ENCODE measurements at regions not wholly inside any gene's neighbourhood (a gene's known extent, or its start where the extent isn't known, plus 50 kb on each side); places are given as distances from the start of the nearest gene placed in this dataset.
"Not testable (repeated sequence)": the region's sequence is repeated elsewhere in the genome, so short reads cannot be mapped to it uniquely, and the experiment has no call there.

- H3K36me3 ChIP-seq (ENCODE audit: insufficient read depth, low read length) = no peaks in the 10 kb centered on the region
- no peak overlapping the region for H3K9ac ChIP-seq (ENCODE audit: low read depth, low read length)
- H3K4me1 ChIP-seq (ENCODE audit: control insufficient read depth, insufficient read depth, low read length) = peaks cover 2% of the 10 kb centered on the region
- no peaks in the 10 kb centered on the region for H3K9me3 ChIP-seq (replicated peaks; ENCODE audit: low read length)
- no peak overlapping the region for H3K4me2 ChIP-seq (ENCODE audit: low read length)
- no peaks in the 10 kb centered on the region for H3K27me3 ChIP-seq (ENCODE audit: control insufficient read depth, insufficient read depth, low read length)
- H3K4me3 ChIP-seq (ENCODE audit: low read length) = no peak overlapping the region
Observed at GRCh38 chr3:90180096-90180495, 1072.7 kb downstream of the EPHA3 start.

- Histone ChIP-seq H3K27me3 (ENCODE audit: control insufficient read depth, insufficient read depth, low read length) (no peaks in the 10 kb centered on the region), H3K4me2 (ENCODE audit: low read length) (no peak overlapping the region), H3K4me3 (ENCODE audit: low read length) (no peak overlapping the region), H3K9me3 (replicated peaks; ENCODE audit: low read length) (no peaks in the 10 kb centered on the region), H3K9ac (ENCODE audit: low read depth, low read length) (no peak overlapping the region), H3K36me3 (ENCODE audit: insufficient read depth, low read length) (no peaks in the 10 kb centered on the region), H3K4me1 (ENCODE audit: control insufficient read depth, insufficient read depth, low read length) (peaks cover 2% of the 10 kb centered on the region)
Observed at GRCh38 chr3:90180543-90180942, 1073.1 kb downstream of the EPHA3 start.

- H3K27me3 ChIP-seq (ENCODE audit: control insufficient read depth, insufficient read depth, low read length); H3K4me1 ChIP-seq (ENCODE audit: control insufficient read depth, insufficient read depth, low read length): not testable (repeated sequence)
- H3K4me3 ChIP-seq (ENCODE audit: low read length) = peak overlapping the region; percentile 63
Observed at GRCh38 chr3:90182291-90182976, 1075.0 kb downstream of the EPHA3 start.

GRCh38 chr3:90184861-90185260 is 1077.4 kb downstream of the EPHA3 start:
- Histone ChIP-seq H3K4me1 (ENCODE audit: control insufficient read depth, insufficient read depth, low read length) (peaks cover 2% of the 10 kb centered on the region), H3K4me2 (ENCODE audit: low read length) (no peak overlapping the region), H3K9me3 (replicated peaks; ENCODE audit: low read length) (no peaks in the 10 kb centered on the region), H3K4me3 (ENCODE audit: low read length) (no peak overlapping the region), H3K9ac (ENCODE audit: low read depth, low read length) (no peak overlapping the region), H3K36me3 (ENCODE audit: insufficient read depth, low read length) (no peaks in the 10 kb centered on the region), H3K27me3 (ENCODE audit: control insufficient read depth, insufficient read depth, low read length) (no peaks in the 10 kb centered on the region)

More at GRCh38 chr3:90182291-90182976, 1075.0 kb downstream of the EPHA3 start:
- Histone ChIP-seq H3K9ac (ENCODE audit: low read depth, low read length) (peak overlapping the region; percentile 44), H3K4me2 (ENCODE audit: low read length) (peak overlapping the region; percentile 84)
- not testable (repeated sequence) for H3K9me3 ChIP-seq (replicated peaks; ENCODE audit: low read length); H3K36me3 ChIP-seq (ENCODE audit: insufficient read depth, low read length)

- H3K9ac ChIP-seq (ENCODE audit: low read depth, low read length); H3K4me2 ChIP-seq (ENCODE audit: low read length); H3K4me1 ChIP-seq (ENCODE audit: control insufficient read depth, insufficient read depth, low read length); H3K9me3 ChIP-seq (replicated peaks; ENCODE audit: low read length); H3K27me3 ChIP-seq (ENCODE audit: control insufficient read depth, insufficient read depth, low read length); H3K4me3 ChIP-seq (ENCODE audit: low read length); H3K36me3 ChIP-seq (ENCODE audit: insufficient read depth, low read length): not testable (repeated sequence)
Observed at GRCh38 chr3:90197383-90197782, 1090.0 kb downstream of the EPHA3 start.

GRCh38 chr3:90202931-90203330 is 1095.5 kb downstream of the EPHA3 start:
- H3K27me3 ChIP-seq (ENCODE audit: control insufficient read depth, insufficient read depth, low read length); H3K36me3 ChIP-seq (ENCODE audit: insufficient read depth, low read length); H3K4me3 ChIP-seq (ENCODE audit: low read length); H3K4me1 ChIP-seq (ENCODE audit: control insufficient read depth, insufficient read depth, low read length); H3K9ac ChIP-seq (ENCODE audit: low read depth, low read length); H3K4me2 ChIP-seq (ENCODE audit: low read length); H3K9me3 ChIP-seq (replicated peaks; ENCODE audit: low read length): not testable (repeated sequence)

- H3K27me3 ChIP-seq (ENCODE audit: control insufficient read depth, insufficient read depth, low read length) = not testable (repeated sequence)
Observed at GRCh38 chr3:90206482-90206881, 1099.1 kb downstream of the EPHA3 start.

GRCh38 chr3:90207353-90208097 is 1100.1 kb downstream of the EPHA3 start:
- not testable (repeated sequence) for H3K9me3 ChIP-seq (replicated peaks; ENCODE audit: low read length); H3K4me2 ChIP-seq (ENCODE audit: low read length)

More at GRCh38 chr3:90206482-90206881, 1099.1 kb downstream of the EPHA3 start:
- not testable (repeated sequence) for H3K4me2 ChIP-seq (ENCODE audit: low read length); H3K9ac ChIP-seq (ENCODE audit: low read depth, low read length); H3K4me1 ChIP-seq (ENCODE audit: control insufficient read depth, insufficient read depth, low read length); H3K9me3 ChIP-seq (replicated peaks; ENCODE audit: low read length); H3K4me3 ChIP-seq (ENCODE audit: low read length); H3K36me3 ChIP-seq (ENCODE audit: insufficient read depth, low read length)

GRCh38 chr3:90221900-90222299 is 1114.5 kb downstream of the EPHA3 start:
- Histone ChIP-seq H3K27me3 (ENCODE audit: control insufficient read depth, insufficient read depth, low read length) (no peaks in the 10 kb centered on the region), H3K4me3 (ENCODE audit: low read length) (no peak overlapping the region), H3K36me3 (ENCODE audit: insufficient read depth, low read length) (no peaks in the 10 kb centered on the region), H3K9ac (ENCODE audit: low read depth, low read length) (no peak overlapping the region), H3K4me2 (ENCODE audit: low read length) (no peak overlapping the region), H3K4me1 (ENCODE audit: control insufficient read depth, insufficient read depth, low read length) (no peaks in the 10 kb centered on the region), H3K9me3 (replicated peaks; ENCODE audit: low read length) (no peaks in the 10 kb centered on the region)

More at GRCh38 chr3:90207353-90208097, 1100.1 kb downstream of the EPHA3 start:
- not testable (repeated sequence) for H3K4me1 ChIP-seq (ENCODE audit: control insufficient read depth, insufficient read depth, low read length); H3K4me3 ChIP-seq (ENCODE audit: low read length); H3K27me3 ChIP-seq (ENCODE audit: control insufficient read depth, insufficient read depth, low read length); H3K36me3 ChIP-seq (ENCODE audit: insufficient read depth, low read length); H3K9ac ChIP-seq (ENCODE audit: low read depth, low read length)

- Histone ChIP-seq H3K36me3 (ENCODE audit: insufficient read depth, low read length) (no peaks in the 10 kb centered on the region), H3K4me2 (ENCODE audit: low read length) (no peak overlapping the region), H3K4me1 (ENCODE audit: control insufficient read depth, insufficient read depth, low read length) (no peaks in the 10 kb centered on the region), H3K9me3 (replicated peaks; ENCODE audit: low read length) (no peaks in the 10 kb centered on the region), H3K4me3 (ENCODE audit: low read length) (no peak overlapping the region), H3K9ac (ENCODE audit: low read depth, low read length) (no peak overlapping the region), H3K27me3 (ENCODE audit: control insufficient read depth, insufficient read depth, low read length) (no peaks in the 10 kb centered on the region)
Observed at GRCh38 chr3:90241481-90241880, 1134.1 kb downstream of the EPHA3 start.

- no peak overlapping the region for H3K4me2 ChIP-seq (ENCODE audit: low read length)
- no peaks in the 10 kb centered on the region for H3K36me3 ChIP-seq (ENCODE audit: insufficient read depth, low read length)
- H3K9ac ChIP-seq (ENCODE audit: low read depth, low read length) = no peak overlapping the region
Observed at GRCh38 chr3:90253131-90253530, 1145.7 kb downstream of the EPHA3 start.

More at GRCh38 chr3:90253131-90253530, 1145.7 kb downstream of the EPHA3 start:
- H3K9me3 ChIP-seq (replicated peaks; ENCODE audit: low read length) = no peaks in the 10 kb centered on the region
- H3K27me3 ChIP-seq (ENCODE audit: control insufficient read depth, insufficient read depth, low read length) = no peaks in the 10 kb centered on the region
- no peak overlapping the region for H3K4me3 ChIP-seq (ENCODE audit: low read length)
- H3K4me1 ChIP-seq (ENCODE audit: control insufficient read depth, insufficient read depth, low read length) = no peaks in the 10 kb centered on the region
